IMR-90 (cell line): ENCODE measurements at regions not wholly inside any gene's neighbourhood (a gene's known extent, or its start where the extent isn't known, plus 50 kb on each side); places are given as distances from the start of the nearest gene placed in this dataset.

Experiments
- ATAC-seq: fragments of 200-7000 bp; cut with Tn5 transposase; 2 replicates; pipeline ENCODE4 v1.9.1; 2020; ENCODE audit warnings: low read depth, mild to moderate bottlenecking, moderate library complexity
- BruUV-seq: library from RNA; stranded (reverse); fragments of 400-500 nt; replicated peaks from 2 replicates; lab custom pipeline; 2021; lab: Mats Ljungman, UMichigan
- CTCF ChIA-PET: fragments of 300-600 bp; formaldehyde crosslinking; extraction: SDS; loops from one replicate; lab custom pipeline; 2021; ENCODE audit warnings: antibody characterized with exemption; lab: Yijun Ruan, JAX
- POLR2A ChIA-PET: fragments of 300-600 bp; sonication (Branson Sonifier 250); formaldehyde crosslinking; loops from one replicate; lab custom pipeline; 2022; ENCODE audit warnings: antibody characterized with exemption; ENCODE audit not compliant: unreplicated experiment; lab: Charles Lee
- DNase-seq: peaks from one replicate; pipeline ENCODE4 v3.0.0; 2013
- H2AFZ ChIP-seq: replicated peaks from 2 replicates; pipeline ENCODE3; 2013; ENCODE audit warnings: low read length, mild to moderate bottlenecking; ENCODE audit not compliant: poor library complexity
- H2AK5ac ChIP-seq: 2 replicates; pipeline ENCODE4 v1.6.1; 2013; ENCODE audit warnings: low read depth, low read length, inconsistent platforms
- H2AK9ac ChIP-seq: replicated peaks from 2 replicates; pipeline ENCODE3; 2013; ENCODE audit warnings: mild to moderate bottlenecking, low read depth, low read length, moderate library complexity; ENCODE audit not compliant: poor library complexity
- H2BK120ac ChIP-seq: 2 replicates; pipeline ENCODE4 v1.6.1; 2013; ENCODE audit warnings: low read depth, low read length, inconsistent platforms
- H2BK15ac ChIP-seq: 3 replicates; pipeline ENCODE4 v1.6.1; 2013; ENCODE audit warnings: low read depth, low read length, inconsistent platforms
- H2BK20ac ChIP-seq: 2 replicates; pipeline ENCODE4 v1.6.1; 2013; ENCODE audit warnings: low read depth, mild to moderate bottlenecking, inconsistent platforms, low read length, moderate library complexity
- H2BK5ac ChIP-seq: 2 replicates; pipeline ENCODE4 v1.6.1; 2013; ENCODE audit warnings: mild to moderate bottlenecking, low read depth, low read length, inconsistent platforms; ENCODE audit not compliant: poor library complexity, severe bottlenecking
- H3K14ac ChIP-seq: replicated peaks from 2 replicates; pipeline ENCODE4 v1.6.1; 2013; ENCODE audit warnings: low read depth, low read length, inconsistent platforms
- H3K18ac ChIP-seq: 2 replicates; pipeline ENCODE4 v1.6.1; 2013; ENCODE audit warnings: low read depth, low read length, control low read depth
- H3K23ac ChIP-seq: 2 replicates; pipeline ENCODE4 v1.6.1; 2013; ENCODE audit warnings: low read depth, low read length, inconsistent platforms
- H3K27ac ChIP-seq: 2 replicates; pipeline ENCODE4 v1.5.1; 2013; ENCODE audit warnings: mild to moderate bottlenecking, control low read depth, low read length; ENCODE audit not compliant: insufficient read depth
- H3K27me3 ChIP-seq: 2 replicates; pipeline ENCODE4 v1.6.1; 2013; ENCODE audit warnings: low read length; ENCODE audit not compliant: control insufficient read depth, insufficient read depth
- H3K36me3 ChIP-seq: 2 replicates; pipeline ENCODE4 v1.6.1; 2013; ENCODE audit warnings: low read length, mixed read lengths; ENCODE audit not compliant: control insufficient read depth, insufficient read depth
- H3K4ac ChIP-seq: 2 replicates; pipeline ENCODE4 v1.6.1; 2013; ENCODE audit warnings: low read depth, low read length, inconsistent platforms
- H3K4me1 ChIP-seq: 2 replicates; pipeline ENCODE4 v1.6.1; 2013; ENCODE audit warnings: low read length, mixed read lengths; ENCODE audit not compliant: control insufficient read depth, insufficient read depth
- H3K4me2 ChIP-seq: 2 replicates; pipeline ENCODE4 v1.6.1; 2013; ENCODE audit warnings: low read depth, mild to moderate bottlenecking, control low read depth, low read length, moderate library complexity
- H3K4me3 ChIP-seq: 2 replicates; pipeline ENCODE4 v1.5.1; 2013; ENCODE audit warnings: low read depth, mild to moderate bottlenecking, control low read depth, low read length, moderate library complexity; ENCODE audit not compliant: insufficient read depth
- H3K56ac ChIP-seq: 2 replicates; pipeline ENCODE4 v1.6.1; 2013; ENCODE audit warnings: low read length, inconsistent platforms; ENCODE audit not compliant: insufficient read depth; ENCODE audit errors: extremely low read depth
- H3K79me1 ChIP-seq, 2 experiments: 2 replicates each; pipeline ENCODE4 v1.6.1; 2013; ENCODE audit warnings: low read length in 2 of 2, inconsistent platforms in 1 of 2, low read depth in 1 of 2
- H3K9ac ChIP-seq: 2 replicates; pipeline ENCODE4 v1.6.1; 2013; ENCODE audit warnings: low read depth, low read length, control low read depth
- H3K9me1 ChIP-seq: 2 replicates; pipeline ENCODE4 v1.6.1; 2013; ENCODE audit warnings: low read length, inconsistent platforms; ENCODE audit not compliant: insufficient read depth
- H3K9me3 ChIP-seq: 2 replicates; pipeline ENCODE4 v1.6.1; 2013; ENCODE audit warnings: low read length; ENCODE audit not compliant: control insufficient read depth, insufficient read depth
- H4K20me1 ChIP-seq: 2 replicates; pipeline ENCODE4 v1.6.1; 2013; ENCODE audit warnings: low read length, inconsistent platforms; ENCODE audit not compliant: insufficient read depth
- H4K5ac ChIP-seq: 2 replicates; pipeline ENCODE4 v1.6.1; 2013; ENCODE audit warnings: mild to moderate bottlenecking, low read depth, low read length, control low read depth
- H4K8ac ChIP-seq, 2 experiments: 2 replicates each; pipeline ENCODE4 v1.6.1; 2013; ENCODE audit warnings: low read depth in 2 of 2, low read length in 2 of 2, control low read depth in 1 of 2, inconsistent platforms in 1 of 2
- H4K91ac ChIP-seq: 2 replicates; pipeline ENCODE4 v1.6.1; 2013; ENCODE audit warnings: low read depth, low read length, inconsistent platforms; ENCODE audit not compliant: insufficient read depth
- BHLHE40 ChIP-seq: fragments of 150-350 bp; IDR thresholded peaks from 2 replicates; pipeline ENCODE4 v1.6.1; 2016; ENCODE audit warnings: mild to moderate bottlenecking, low read depth, low read length
- CEBPB ChIP-seq: IDR thresholded peaks from 2 replicates; pipeline ENCODE4 v1.6.1; 2012; ENCODE audit warnings: low read depth, low read length, improper control_type of control experiment
- CHD1 ChIP-seq: IDR thresholded peaks from 2 replicates; pipeline ENCODE4 v1.6.1; 2012; ENCODE audit warnings: low read depth, low read length, improper control_type of control experiment
- ELK1 ChIP-seq: fragments of 150-350 bp; IDR thresholded peaks from 2 replicates; pipeline ENCODE4 v1.6.1; 2016; ENCODE audit warnings: low read depth, mild to moderate bottlenecking, low read length, moderate library complexity, borderline replicate concordance
- FOS ChIP-seq: fragments of 150-350 bp; IDR thresholded peaks from 2 replicates; pipeline ENCODE4 v1.6.1; 2016; ENCODE audit warnings: low read depth, low read length
- MAFK ChIP-seq: IDR thresholded peaks from 2 replicates; pipeline ENCODE4 v1.6.1; 2012; ENCODE audit warnings: low read depth, low read length, improper control_type of control experiment
- MAZ ChIP-seq: IDR thresholded peaks from 2 replicates; pipeline ENCODE4 v1.6.1; 2012; ENCODE audit warnings: low read depth, mild to moderate bottlenecking, low read length, improper control_type of control experiment, moderate library complexity, borderline replicate concordance
- MXI1 ChIP-seq: IDR thresholded peaks from 2 replicates; pipeline ENCODE4 v1.6.1; 2012; ENCODE audit warnings: low read depth, mild to moderate bottlenecking, low read length, moderate library complexity, borderline replicate concordance
- NFE2L2 ChIP-seq: fragments of 150-350 bp; IDR thresholded peaks from 2 replicates; pipeline ENCODE4 v1.6.1; 2016; ENCODE audit warnings: low read depth, mild to moderate bottlenecking, low read length
- POLR2A ChIP-seq: IDR thresholded peaks from 2 replicates; pipeline ENCODE4 v1.6.1; 2012; ENCODE audit warnings: mild to moderate bottlenecking, low read depth, low read length
- RAD21 ChIP-seq: IDR thresholded peaks from 2 replicates; pipeline ENCODE4 v1.6.1; 2012; ENCODE audit warnings: low read length, improper control_type of control experiment
- RCOR1 ChIP-seq: IDR thresholded peaks from 2 replicates; pipeline ENCODE4 v1.6.1; 2012; ENCODE audit warnings: mild to moderate bottlenecking, low read length, improper control_type of control experiment; ENCODE audit not compliant: insufficient replicate concordance
- RFX5 ChIP-seq: IDR thresholded peaks from 2 replicates; pipeline ENCODE4 v1.8.0; 2012; ENCODE audit warnings: low read depth, mild to moderate bottlenecking, low read length, moderate library complexity
- SMC3 ChIP-seq: fragments of 150-350 bp; IDR thresholded peaks from 2 replicates; pipeline ENCODE4 v1.6.1; 2016; ENCODE audit warnings: low read depth, mild to moderate bottlenecking, antibody characterized with exemption, low read length, moderate library complexity
- USF2 ChIP-seq: fragments of 150-350 bp; IDR thresholded peaks from 2 replicates; pipeline ENCODE4 v1.6.1; 2017; ENCODE audit warnings: mild to moderate bottlenecking, antibody characterized with exemption, low read length, low read depth
- WGBS, 2 experiments: methylation state at CpG; one replicate each; pipeline versions ENCODE4 v1.1.5 to v1.1.7; 2013; ENCODE audit warnings: missing lambda C conversion rate in 2 of 2; ENCODE audit not compliant: insufficient read length in 1 of 2; ENCODE audit errors: extremely low coverage in 2 of 2; 5-methylcytosine and 5-hydroxymethylcytosine counted together
- dilution Hi-C: fragments of 300-500 bp; cut with HindIII; formaldehyde crosslinking; loops from one replicate; pipeline ENCODE4 v1.14.3; 2018; ENCODE audit warnings: low sequenced_read_pairs; ENCODE audit not compliant: unreplicated experiment
- in situ Hi-C: fragments of 300-500 bp; cut with MboI; formaldehyde crosslinking; loops from 3 replicates; pipeline ENCODE4 v1.14.3; 2019; ENCODE audit warnings: low sequenced_read_pairs, inconsistent platforms, mixed read lengths
- intact Hi-C: fragments of 100-400 bp; cut with micrococcal nuclease; formaldehyde crosslinking; loops from 2 replicates; pipeline ENCODE4 v1.10.0; 2022
- TF ChIP-seq, protein P1 (sequence below): conservative IDR thresholded peaks from 2 replicates; pipeline ENCODE4 v1.5.1; 2012; ENCODE audit warnings: mild to moderate bottlenecking, low read depth, low read length, improper control_type of control experiment

DNA sequence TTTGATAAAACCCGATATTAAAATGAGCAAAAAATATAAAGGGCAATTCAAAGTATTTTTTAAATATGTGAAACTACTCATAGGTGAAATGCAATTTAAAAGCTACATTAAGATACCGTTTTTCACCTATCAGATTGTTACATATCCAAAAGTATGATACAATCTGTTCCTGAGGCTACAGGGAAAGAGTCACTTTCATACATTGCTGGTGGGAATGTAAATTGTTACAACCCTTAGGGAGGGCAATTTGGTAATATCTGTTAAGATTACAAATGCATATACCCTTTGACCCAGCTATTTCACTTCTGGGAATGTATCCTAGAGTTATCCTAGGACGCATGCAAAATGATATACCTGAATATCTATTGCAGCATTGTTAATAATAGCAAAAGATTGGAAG is 132.1 kb downstream of the BLID start:
- Histone ChIP-seq H2BK20ac (no peak overlapping the region), H4K8ac (no peak overlapping the region), H4K91ac (no peak overlapping the region), H3K36me3 (no peaks in the 10 kb centered on the region), H3K79me1 (no peaks in the 10 kb centered on the region), H2AFZ (no peak overlapping the region), H2BK120ac (no peak overlapping the region), H3K4me3 (no peak overlapping the region), H3K18ac (no peak overlapping the region), H4K20me1 (no peaks in the 10 kb centered on the region), H3K56ac (no peak overlapping the region), H2AK9ac (no peak overlapping the region), H3K4me1 (no peaks in the 10 kb centered on the region), H3K9me1 (no peaks in the 10 kb centered on the region), H3K4ac (no peak overlapping the region), H3K14ac (no peak overlapping the region), H2AK5ac (no peak overlapping the region), H3K23ac (no peak overlapping the region), H3K27me3 (no peaks in the 10 kb centered on the region), H2BK15ac (no peak overlapping the region), H3K9ac (no peak overlapping the region), H2BK5ac (no peak overlapping the region), H4K5ac (no peak overlapping the region), H3K4me2 (no peak overlapping the region), H3K9me3 (no peaks in the 10 kb centered on the region), H3K27ac (no peak overlapping the region)
- TF ChIP-seq CEBPB (no peak), RFX5 (no peak), NFE2L2 (no peak), MAFK (no peak), RAD21 (no peak), POLR2A (no peak), MXI1 (no peak), ELK1 (no peak), CHD1 (no peak), USF2 (no peak), FOS (no peak), MAZ (no peak), BHLHE40 (no peak), RCOR1 (no peak), SMC3 (no peak)
- TF ChIP-seq, protein P1, sequence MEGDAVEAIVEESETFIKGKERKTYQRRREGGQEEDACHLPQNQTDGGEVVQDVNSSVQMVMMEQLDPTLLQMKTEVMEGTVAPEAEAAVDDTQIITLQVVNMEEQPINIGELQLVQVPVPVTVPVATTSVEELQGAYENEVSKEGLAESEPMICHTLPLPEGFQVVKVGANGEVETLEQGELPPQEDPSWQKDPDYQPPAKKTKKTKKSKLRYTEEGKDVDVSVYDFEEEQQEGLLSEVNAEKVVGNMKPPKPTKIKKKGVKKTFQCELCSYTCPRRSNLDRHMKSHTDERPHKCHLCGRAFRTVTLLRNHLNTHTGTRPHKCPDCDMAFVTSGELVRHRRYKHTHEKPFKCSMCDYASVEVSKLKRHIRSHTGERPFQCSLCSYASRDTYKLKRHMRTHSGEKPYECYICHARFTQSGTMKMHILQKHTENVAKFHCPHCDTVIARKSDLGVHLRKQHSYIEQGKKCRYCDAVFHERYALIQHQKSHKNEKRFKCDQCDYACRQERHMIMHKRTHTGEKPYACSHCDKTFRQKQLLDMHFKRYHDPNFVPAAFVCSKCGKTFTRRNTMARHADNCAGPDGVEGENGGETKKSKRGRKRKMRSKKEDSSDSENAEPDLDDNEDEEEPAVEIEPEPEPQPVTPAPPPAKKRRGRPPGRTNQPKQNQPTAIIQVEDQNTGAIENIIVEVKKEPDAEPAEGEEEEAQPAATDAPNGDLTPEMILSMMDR, result no peak
- in situ Hi-C loops, result no loop called here
- dilution Hi-C loops, result no loop called here
- intact Hi-C loops, result no loop called here
- POLR2A ChIA-PET, result interaction anchor here (0.7 kb wide), 1 partner anchor 330 kb away, joined by 9 read pairs; no protein-coding TSS in a partner anchor
- CTCF ChIA-PET, result interaction anchor here (0.6 to 0.7 kb wide), 2 partner anchors 27 to 522 kb away, joined by 4 read pairs; no protein-coding TSS in a partner anchor
- no peak for DNase-seq
- WGBS, 2 experiments, result no CpG with 5 or more reads among the region's 3 CpGs
- ATAC-seq, result no peak
- no TSS peak for BruUV-seq
